Stimulated activated CD8-positive, alpha-beta memory T cell treated with anti-CD3 and anti-CD28 coated beads, Interleukin-15, amount 100 ng/mL, for 48 hours (primary cell): ENCODE measurements at regions not wholly inside any gene's neighbourhood (a gene's known extent, or its start where the extent isn't known, plus 50 kb on each side); places are given as distances from the start of the nearest gene placed in this dataset.

Experiments used
- DNase-seq, 2 donors: peaks; one replicate each; pipeline ENCODE4 v3.0.0-alpha.2; 2020; ENCODE audit warnings: low read depth in 2 of 2

- no peak for DNase-seq
Observed at GRCh38 chr4:13248621-13249298, 235.4 kb downstream of the RAB28 start.

- DNase-seq: no peak
Observed at GRCh38 chr4:13246107-13246506, 238.0 kb downstream of the RAB28 start.

- no peak for DNase-seq
Observed at GRCh38 chr4:13244444-13244843, 239.7 kb downstream of the RAB28 start.

GRCh38 chr4:13243152-13243551 lies 241.0 kb downstream of the RAB28 start:
- no peak for DNase-seq

- no peak for DNase-seq
Observed at GRCh38 chr4:13240066-13240465, 244.1 kb downstream of the RAB28 start.

- no peak for DNase-seq
Observed at GRCh38 chr4:13238936-13239335, 245.2 kb downstream of the RAB28 start.

- DNase-seq: no peak
Observed at GRCh38 chr4:13236485-13236884, 247.7 kb downstream of the RAB28 start.

- DNase-seq: no peak
Observed at GRCh38 chr4:13233755-13234154, 250.4 kb downstream of the RAB28 start.

- no peak for DNase-seq
Observed at GRCh38 chr4:13219971-13220370, 264.2 kb downstream of the RAB28 start.

- no peak for DNase-seq
Observed at GRCh38 chr4:13218326-13218958, 265.7 kb downstream of the RAB28 start.

GRCh38 chr4:13215560-13215959 lies 268.6 kb downstream of the RAB28 start:
- no peak for DNase-seq

GRCh38 chr4:13212936-13213335 lies 271.2 kb downstream of the RAB28 start:
- DNase-seq: no peak

GRCh38 chr4:13209600-13209999 lies 274.5 kb downstream of the RAB28 start:
- no peak for DNase-seq

- DNase-seq: no peak
Observed at GRCh38 chr4:13208558-13209193, 275.5 kb downstream of the RAB28 start.

GRCh38 chr4:13207226-13207625 lies 276.9 kb downstream of the RAB28 start:
- no peak for DNase-seq

GRCh38 chr4:13203101-13203500 lies 281.0 kb downstream of the RAB28 start:
- DNase-seq: no peak

GRCh38 chr4:13202701-13203100 lies 281.4 kb downstream of the RAB28 start:
- DNase-seq: no peak

- no peak for DNase-seq
Observed at GRCh38 chr4:13201241-13201640, 282.9 kb downstream of the RAB28 start.

GRCh38 chr4:13196721-13197120 lies 287.4 kb downstream of the RAB28 start:
- DNase-seq: no peak

- no peak for DNase-seq
Observed at GRCh38 chr4:13193662-13194061, 290.5 kb downstream of the RAB28 start.

- DNase-seq: no peak
Observed at GRCh38 chr4:13190093-13190721, 293.9 kb downstream of the RAB28 start.

- no peak for DNase-seq
Observed at GRCh38 chr4:13184199-13184598, 299.9 kb downstream of the RAB28 start.

GRCh38 chr4:13182133-13182532 lies 302.0 kb downstream of the RAB28 start:
- no peak for DNase-seq
